ENCODE measurements at regions not wholly inside any gene's neighbourhood (a gene's known extent, or its start where the extent isn't known, plus 50 kb on each side); places are given as distances from the start of the nearest gene placed in this dataset.

GRCh38 chr5:2194236-2194555 lies 311.5 kb upstream of the IRX4 start:
- H3K27ac ChIP-seq (ENCODE audit: low read length) = no peak overlapping the region
- no peaks in the 10 kb centered on the region for H3K36me3 ChIP-seq (ENCODE audit: insufficient read depth, low read length)
- H3K27me3 ChIP-seq (ENCODE audit: insufficient read depth, low read depth, low read length) = peaks cover 41% of the 10 kb centered on the region
- no peak overlapping the region for H2AFZ ChIP-seq (ENCODE audit: low read depth, low read length)
- no peaks in the 10 kb centered on the region for H3F3A ChIP-seq (ENCODE audit: insufficient read depth, low read length, poor library complexity, severe bottlenecking)
- H3K79me2 ChIP-seq (replicated peaks; ENCODE audit: insufficient read depth, low read length) = no peaks in the 10 kb centered on the region
- H3K9ac ChIP-seq (ENCODE audit: low read length) = no peak overlapping the region
- no peak overlapping the region for H3K4me2 ChIP-seq (ENCODE audit: low read length)
- TF ChIP-seq SMC3 (conservative IDR thresholded peaks at IDR 0.05; ENCODE audit: poor library complexity) = no peak
- no peak for TF ChIP-seq CTCF (IDR thresholded peaks at IDR 0.05; ENCODE audit: poor library complexity, severe bottlenecking)
- no peak for TF ChIP-seq EP300 (conservative IDR thresholded peaks at IDR 0.05; ENCODE audit: poor library complexity, severe bottlenecking)
- no peak for TF ChIP-seq MXI1 (conservative IDR thresholded peaks at IDR 0.05; ENCODE audit: poor library complexity, severe bottlenecking)
- TF ChIP-seq REST (IDR thresholded peaks at IDR 0.05; ENCODE audit: borderline replicate concordance) = no peak
- no peak for TF ChIP-seq POLR2AphosphoS5 (IDR thresholded peaks at IDR 0.05)
- TF ChIP-seq TAF1 (IDR thresholded peaks at IDR 0.05; ENCODE audit: low read depth) = no peak
- no peak for TF ChIP-seq RAD21 (conservative IDR thresholded peaks at IDR 0.05)
- TF ChIP-seq EZH2 (IDR thresholded peaks at IDR 0.05; ENCODE audit: borderline replicate concordance, insufficient read depth, low read length, poor library complexity, severe bottlenecking) = no peak
- no peaks in the 10 kb centered on the region for H4K20me1 ChIP-seq (ENCODE audit: insufficient read depth)
- H3K9me3 ChIP-seq (ENCODE audit: low read length) = no peaks in the 10 kb centered on the region
- no peaks in the 10 kb centered on the region for H3K9me2 ChIP-seq (ENCODE audit: insufficient read depth, low read length)
- H3K4me3 ChIP-seq (ENCODE audit: low read length) = no peak overlapping the region

- Histone ChIP-seq H3K4me2 (ENCODE audit: low read length) (no peak overlapping the region), H3K27me3 (ENCODE audit: insufficient read depth, low read depth, low read length) (peaks cover 36% of the 10 kb centered on the region), H2AFZ (ENCODE audit: low read depth, low read length) (no peak overlapping the region), H3K36me3 (ENCODE audit: insufficient read depth, low read length) (no peaks in the 10 kb centered on the region), H3K9me2 (ENCODE audit: insufficient read depth, low read length) (no peaks in the 10 kb centered on the region), H3K4me3 (ENCODE audit: low read length) (no peak overlapping the region), H3K79me2 (replicated peaks; ENCODE audit: insufficient read depth, low read length) (no peaks in the 10 kb centered on the region), H3K9me3 (ENCODE audit: low read length) (no peaks in the 10 kb centered on the region), H3K27ac (ENCODE audit: low read length) (no peak overlapping the region), H3F3A (ENCODE audit: insufficient read depth, low read length, poor library complexity, severe bottlenecking) (no peaks in the 10 kb centered on the region), H4K20me1 (ENCODE audit: insufficient read depth) (no peaks in the 10 kb centered on the region), H3K9ac (ENCODE audit: low read length) (no peak overlapping the region)
- TF ChIP-seq EZH2 (IDR thresholded peaks at IDR 0.05; ENCODE audit: borderline replicate concordance, insufficient read depth, low read length, poor library complexity, severe bottlenecking) (no peak), RAD21 (conservative IDR thresholded peaks at IDR 0.05) (no peak), MXI1 (conservative IDR thresholded peaks at IDR 0.05; ENCODE audit: poor library complexity, severe bottlenecking) (no peak), POLR2AphosphoS5 (IDR thresholded peaks at IDR 0.05) (peak; percentile 73), EP300 (conservative IDR thresholded peaks at IDR 0.05; ENCODE audit: poor library complexity, severe bottlenecking) (peak; percentile 54), REST (IDR thresholded peaks at IDR 0.05; ENCODE audit: borderline replicate concordance) (no peak), TAF1 (IDR thresholded peaks at IDR 0.05; ENCODE audit: low read depth) (no peak), CTCF (IDR thresholded peaks at IDR 0.05; ENCODE audit: poor library complexity, severe bottlenecking) (no peak), SMC3 (conservative IDR thresholded peaks at IDR 0.05; ENCODE audit: poor library complexity) (no peak)
Measured at GRCh38 chr5:2193542-2194235, 311.0 kb upstream of the IRX4 start.

Measured in neural cell (in vitro differentiated cells).